Dermis blood vessel endothelial cell (primary cell): ENCODE measurements at regions not wholly inside any gene's neighbourhood (a gene's known extent, or its start where the extent isn't known, plus 50 kb on each side); places are given as distances from the start of the nearest gene placed in this dataset.
A peak's percentile ranks its signal among the peaks of the same experiment; 100 is the strongest.

Experiments
- DNase-seq: peaks from one replicate; pipeline ENCODE4 v3.0.0; 2010

DNA sequence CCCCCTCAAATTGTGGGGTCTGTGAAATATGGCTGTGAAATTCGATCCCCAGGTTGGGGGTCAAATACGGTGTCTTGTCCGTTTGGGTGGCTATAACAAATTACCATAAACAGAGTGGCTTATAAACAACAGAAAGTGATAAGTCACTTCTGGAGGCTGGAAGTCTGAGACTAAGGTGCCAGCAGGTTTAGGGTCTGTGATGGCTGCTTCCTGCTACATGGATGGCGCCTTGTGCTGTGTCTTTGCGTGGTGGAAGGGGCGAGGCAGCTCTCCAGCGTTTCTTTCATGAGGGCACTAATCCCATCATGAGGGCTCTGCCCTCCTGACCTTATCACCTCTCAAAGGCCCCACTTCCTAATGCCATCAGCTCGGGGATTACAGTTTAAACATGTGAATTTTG, 120.0 kb downstream of the IRF8 start:
- DNase-seq: no peak

- no peak for DNase-seq
Measured at GRCh38 chr16:86019446-86020047, 120.6 kb downstream of the IRF8 start.

DNA sequence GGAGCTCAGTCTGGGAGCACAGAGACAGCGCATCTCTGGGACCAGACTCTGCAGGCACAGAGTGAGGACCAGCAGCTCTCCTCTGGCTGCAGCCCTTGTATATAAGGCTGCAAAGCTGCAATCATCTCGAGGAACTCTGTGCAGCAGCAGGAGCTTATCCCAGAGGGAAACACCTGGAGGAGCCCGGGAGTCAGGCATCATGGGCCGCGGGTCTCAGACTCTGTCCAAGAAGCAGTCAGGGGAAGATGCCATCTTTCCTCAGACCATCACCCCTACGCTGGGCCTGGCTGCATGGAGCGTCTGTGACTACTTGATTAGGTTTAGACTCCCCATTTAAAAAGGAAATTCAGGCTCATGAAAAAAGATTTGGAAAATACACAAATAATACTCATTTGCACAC, 122.0 kb downstream of the IRF8 start:
- no peak for DNase-seq

GRCh38 chr16:86022381-86022960, 123.5 kb downstream of the IRF8 start:
- DNase-seq: no peak

GRCh38 chr16:86024210-86024609, 125.2 kb downstream of the IRF8 start:
- no peak for DNase-seq

DNA sequence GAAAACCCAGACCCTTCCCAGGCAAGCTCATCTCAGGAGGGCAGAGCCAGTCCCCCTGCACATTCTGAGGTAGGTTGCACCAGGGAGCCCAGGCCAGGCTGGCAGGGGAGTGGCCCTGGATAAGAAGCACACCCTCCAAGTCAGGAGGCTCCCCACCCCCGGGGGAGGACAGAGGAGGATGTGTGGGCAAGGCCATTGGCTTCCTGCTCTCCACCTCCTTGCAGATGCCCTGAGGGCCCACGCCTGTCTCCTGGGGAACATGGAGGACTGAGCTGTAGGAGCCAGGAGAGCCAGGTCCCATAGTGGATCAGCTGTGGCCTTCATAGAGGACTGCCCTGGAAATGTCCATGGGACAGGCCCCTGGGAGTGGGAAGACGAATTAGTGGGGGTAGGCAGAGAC, 126.7 kb downstream of the IRF8 start:
- no peak for DNase-seq

- DNase-seq: no peak
Measured at GRCh38 chr16:86026171-86026910, 127.4 kb downstream of the IRF8 start.

DNA sequence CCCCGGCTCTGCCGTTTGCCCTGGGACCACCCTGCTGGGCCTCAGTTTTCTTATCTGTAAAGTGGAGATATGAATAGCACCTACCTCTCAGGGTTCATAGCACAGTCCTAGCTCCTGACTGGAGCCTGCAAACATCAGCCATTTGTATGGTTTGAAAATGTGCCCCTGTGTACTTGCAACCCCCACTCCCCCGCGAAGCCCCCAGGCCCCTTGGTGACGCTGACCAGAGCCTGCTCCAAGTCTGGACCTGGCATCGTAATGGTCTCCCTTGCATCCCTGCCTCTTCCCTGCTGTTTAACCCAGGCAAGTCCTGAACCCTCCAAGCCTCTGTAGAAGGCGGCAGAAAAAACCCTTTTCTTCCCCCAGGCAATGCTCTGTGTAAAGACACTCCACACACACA, 128.0 kb downstream of the IRF8 start:
- DNase-seq: no peak

GRCh38 chr16:86027373-86028126, 128.6 kb downstream of the IRF8 start:
- DNase-seq: no peak

DNA sequence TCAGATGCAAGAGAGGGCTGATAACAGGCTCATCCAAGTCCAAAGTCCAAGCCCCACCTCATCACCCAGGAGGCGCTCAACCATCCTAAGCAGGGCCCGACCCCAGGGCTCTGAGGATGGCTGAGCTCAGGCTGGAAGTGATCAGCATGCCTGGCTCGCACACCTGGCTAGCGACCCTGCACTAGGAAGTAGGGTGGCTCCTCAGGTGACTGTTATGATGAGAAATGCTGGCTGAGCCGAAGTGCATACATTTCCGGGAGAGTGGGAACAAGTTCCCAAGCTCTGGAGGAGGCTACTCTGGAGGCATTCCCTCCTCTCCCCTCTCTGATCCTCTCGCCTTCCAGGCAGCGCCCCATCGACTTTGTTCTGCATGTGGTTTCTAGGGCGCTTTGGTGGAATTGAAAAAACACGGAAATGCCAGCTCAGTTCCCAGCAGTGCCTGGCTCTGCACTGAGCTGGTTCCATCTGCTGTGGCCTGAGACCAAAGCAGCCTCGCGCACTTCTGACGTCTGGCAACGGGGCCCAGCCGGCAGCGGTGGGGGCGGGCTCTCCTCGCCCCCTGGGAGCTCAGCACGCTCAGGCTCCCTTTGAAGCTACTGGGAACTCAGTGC, 130.3 kb downstream of the IRF8 start:
- DNase-seq: peak; percentile 9

- no peak for DNase-seq
Measured at GRCh38 chr16:86030116-86030515, 131.2 kb downstream of the IRF8 start.

DNA sequence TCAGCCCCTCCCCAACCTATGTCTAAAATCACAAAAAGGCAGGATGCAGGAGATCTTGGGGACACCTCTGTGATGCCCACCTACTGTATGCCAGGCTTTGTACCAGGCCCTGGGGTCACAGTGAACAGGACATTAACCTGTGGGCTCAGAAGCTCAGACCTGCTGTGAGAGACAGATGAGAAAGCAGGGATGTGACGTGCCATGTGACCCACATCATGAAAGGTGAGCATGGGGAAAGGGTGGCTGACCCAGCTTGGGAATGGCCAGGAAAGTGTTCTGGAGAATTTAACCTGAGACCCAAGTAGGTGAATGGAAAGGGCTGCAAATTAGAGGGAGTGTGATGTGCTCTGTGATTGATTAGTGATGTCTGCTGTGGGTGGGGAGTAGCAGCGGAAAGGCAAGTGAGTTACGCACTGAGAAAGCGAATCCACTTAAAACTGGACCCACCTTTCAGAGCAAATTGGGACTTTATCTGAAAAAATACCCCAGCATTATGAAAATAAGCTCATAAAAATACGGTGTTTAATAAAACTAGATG, 132.2 kb downstream of the IRF8 start:
- no peak for DNase-seq

DNA sequence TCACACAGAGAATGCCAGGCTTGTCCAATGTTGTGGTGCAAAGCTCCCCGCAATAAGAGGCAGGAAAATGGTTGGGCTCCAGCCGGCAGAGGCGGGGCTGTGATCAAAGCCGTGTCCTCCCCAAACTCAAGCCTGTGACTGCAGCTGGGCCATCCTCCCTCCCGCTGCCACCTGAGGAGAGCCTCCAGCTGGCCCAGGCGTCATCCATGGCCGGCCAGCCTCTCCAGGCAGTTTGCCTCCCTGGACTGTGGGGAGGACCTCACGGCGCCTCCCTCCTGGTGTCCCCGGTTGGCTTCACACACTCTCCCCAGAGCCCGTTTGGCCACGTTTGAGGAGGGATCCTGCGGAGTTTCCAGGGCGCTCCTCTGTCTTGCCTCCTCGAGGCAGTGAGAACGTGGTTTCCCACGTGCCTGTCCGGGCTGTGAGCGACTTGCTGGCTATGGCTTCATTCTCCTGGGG, 134.1 kb downstream of the IRF8 start:
- DNase-seq: no peak

DNA sequence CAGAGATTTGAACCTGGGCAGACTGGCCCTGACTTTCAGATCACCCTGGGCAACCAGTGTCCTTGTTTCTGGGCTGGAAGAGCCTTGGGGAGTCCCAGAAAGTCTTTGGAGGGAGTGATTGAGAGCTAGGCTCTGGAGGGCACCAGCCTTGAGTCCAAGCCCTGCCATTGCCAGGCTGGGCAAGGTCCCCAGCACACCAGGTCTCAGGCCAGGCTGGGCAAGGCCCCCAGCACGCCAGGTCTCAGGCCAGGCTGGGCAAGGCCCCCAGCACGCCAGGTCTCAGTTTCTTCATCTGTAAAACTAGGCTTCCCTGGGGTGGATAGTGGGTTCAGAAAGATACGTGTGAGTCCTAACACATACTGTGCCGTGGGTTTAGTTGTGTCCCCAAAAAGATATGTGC, 135.0 kb downstream of the IRF8 start:
- no peak for DNase-seq

GRCh38 chr16:86034421-86034919, 135.5 kb downstream of the IRF8 start:
- DNase-seq: no peak

DNA sequence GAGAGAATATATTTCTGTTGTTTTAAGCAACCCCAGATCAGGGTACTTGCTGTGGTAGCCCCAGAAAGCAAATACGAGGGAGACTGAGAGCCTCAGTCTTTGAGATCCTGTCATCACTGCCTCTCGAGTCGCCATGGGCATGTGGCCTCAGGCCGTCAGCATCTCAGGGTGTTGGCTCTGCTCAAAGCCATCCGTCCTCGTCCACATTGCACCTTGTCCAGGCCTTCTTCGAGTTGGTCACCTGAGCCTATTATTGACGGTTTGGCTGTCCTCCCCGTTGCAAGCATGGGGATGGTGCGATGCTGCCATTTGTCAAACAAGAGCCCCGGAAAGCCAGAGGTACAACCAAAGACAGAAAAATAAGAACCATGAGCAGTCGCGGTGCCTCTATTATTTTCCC, 136.9 kb downstream of the IRF8 start:
- no peak for DNase-seq

GRCh38 chr16:86037999-86038925, 139.3 kb downstream of the IRF8 start:
- DNase-seq: peak; percentile 15

DNA sequence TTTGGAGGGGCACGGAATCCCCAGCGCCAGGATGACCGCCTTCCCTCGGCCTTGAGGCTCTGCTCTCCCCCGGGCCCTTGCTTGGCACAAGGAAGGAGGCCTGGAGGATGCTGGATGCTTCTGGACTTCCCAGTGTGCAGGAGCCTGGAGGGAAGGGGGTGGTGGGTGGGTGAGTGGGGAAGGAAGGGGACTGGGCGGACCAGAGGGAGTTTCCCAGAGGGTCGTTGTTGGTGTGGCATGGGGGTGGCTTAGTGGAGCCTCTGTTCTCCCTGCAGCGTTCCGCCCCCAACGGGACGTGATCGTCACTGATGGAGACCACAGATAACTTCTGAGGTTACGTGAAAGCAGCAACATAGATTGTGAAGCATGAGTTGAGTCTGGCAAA, 140.0 kb downstream of the IRF8 start:
- DNase-seq: no peak

GRCh38 chr16:86039606-86040005, 140.6 kb downstream of the IRF8 start:
- DNase-seq: no peak

- no peak for DNase-seq
Measured at GRCh38 chr16:86040496-86040895, 141.5 kb downstream of the IRF8 start.

- DNase-seq: no peak
Measured at GRCh38 chr16:86041215-86041614, 142.3 kb downstream of the IRF8 start.
